ENCODE measurements at regions not wholly inside any gene's neighbourhood (a gene's known extent, or its start where the extent isn't known, plus 50 kb on each side); places are given as distances from the start of the nearest gene placed in this dataset.

DNA sequence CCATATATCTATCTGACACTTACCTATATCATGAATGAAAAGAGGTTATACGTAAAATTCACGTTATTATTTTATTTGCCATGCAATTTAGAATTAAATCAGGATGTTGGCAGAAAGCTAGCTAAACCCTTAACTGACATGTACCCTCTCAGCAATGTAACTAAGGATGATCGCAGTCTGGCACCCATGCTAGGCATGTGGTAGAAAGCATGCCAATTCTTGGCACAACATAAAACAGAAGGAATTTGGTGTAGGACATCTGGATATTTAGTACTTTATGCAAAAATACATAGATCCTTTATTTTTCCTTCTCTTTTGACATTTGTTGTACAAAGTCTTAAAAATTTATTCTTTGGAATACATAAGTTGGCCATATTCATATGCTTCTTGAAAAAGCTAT is 436.8 kb upstream of the FAT1 start:
- DNase-seq = no peak
- no peaks in the 10 kb centered on the region for H3K27me3 Mint-ChIP-seq
- peaks cover 8% of the 10 kb centered on the region for H3K9me3 Mint-ChIP-seq
- no peak overlapping the region for H3K4me3 Mint-ChIP-seq
- H3K4me1 Mint-ChIP-seq (ENCODE audit: low read depth) = no peaks in the 10 kb centered on the region
- H3K27ac Mint-ChIP-seq = no peak overlapping the region
- H3K36me3 Mint-ChIP-seq (ENCODE audit: low read depth) = no peaks in the 10 kb centered on the region

GRCh38 chr4:187166886-187167512 is 443.3 kb upstream of the FAT1 start:
- Mint-ChIP-seq H3K27ac (no peak overlapping the region), H3K27me3 (no peaks in the 10 kb centered on the region), H3K36me3 (ENCODE audit: low read depth) (no peaks in the 10 kb centered on the region), H3K4me3 (no peak overlapping the region), H3K4me1 (ENCODE audit: low read depth) (no peaks in the 10 kb centered on the region), H3K9me3 (peaks cover 2% of the 10 kb centered on the region)
- no peak for DNase-seq

DNA sequence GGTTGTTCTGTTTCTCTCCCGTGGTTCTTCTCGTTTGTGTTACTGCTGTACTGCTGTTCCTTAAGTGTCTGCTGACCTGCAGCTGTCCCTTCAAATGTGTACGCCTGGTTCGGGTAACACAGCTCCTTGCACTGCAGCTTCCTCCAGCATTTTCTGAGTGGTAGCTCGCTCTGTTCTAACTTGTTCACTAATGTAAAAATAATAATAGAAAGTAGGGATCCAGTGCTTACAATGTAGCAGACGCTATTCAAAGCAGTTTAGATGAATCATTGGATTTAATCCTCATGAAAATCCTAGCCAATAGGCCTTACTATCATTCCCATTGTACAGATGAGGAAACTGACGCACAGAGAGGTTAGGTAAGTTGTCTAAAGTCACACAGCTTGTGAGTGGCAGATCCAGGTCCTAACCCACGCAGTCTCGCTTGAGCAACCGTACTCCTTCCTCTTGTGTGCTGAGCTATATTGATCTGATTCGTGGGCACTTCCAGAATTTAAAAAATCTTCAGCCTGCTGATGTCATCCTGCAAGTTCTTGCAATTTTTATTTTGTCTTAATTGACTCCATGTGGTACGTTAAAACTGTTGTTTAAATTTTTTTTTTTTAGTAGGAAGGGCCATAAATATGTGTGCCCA is 448.2 kb upstream of the FAT1 start:
- Mint-ChIP-seq H3K36me3 (ENCODE audit: low read depth) (no peaks in the 10 kb centered on the region), H3K27ac (no peak overlapping the region), H3K9me3 (no peaks in the 10 kb centered on the region), H3K27me3 (no peaks in the 10 kb centered on the region), H3K4me1 (ENCODE audit: low read depth) (no peaks in the 10 kb centered on the region), H3K4me3 (no peak overlapping the region)
- no peak for DNase-seq

DNA sequence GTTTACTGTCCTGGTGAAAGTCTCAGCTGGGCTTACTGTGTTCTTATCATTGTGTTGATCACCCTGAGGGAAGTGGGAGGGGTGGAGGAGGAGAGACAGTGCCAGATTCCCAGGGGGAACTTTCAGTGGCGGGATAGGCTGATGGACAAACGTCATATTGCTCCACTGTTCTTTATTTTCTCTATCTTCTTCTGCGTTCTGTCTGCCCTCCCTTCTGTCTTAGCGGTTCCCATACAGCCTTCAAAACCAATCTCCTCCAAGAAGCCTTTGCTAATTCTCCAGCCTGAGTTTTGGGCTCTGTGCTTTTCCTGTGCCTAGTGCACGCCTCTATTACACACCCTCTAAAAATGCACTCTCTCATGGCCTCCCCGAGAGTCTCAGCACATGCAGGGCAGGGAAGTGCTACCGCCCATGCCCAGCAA is 448.7 kb upstream of the FAT1 start:
- Mint-ChIP-seq H3K9me3 (no peaks in the 10 kb centered on the region), H3K4me1 (ENCODE audit: low read depth) (no peaks in the 10 kb centered on the region), H3K36me3 (ENCODE audit: low read depth) (no peaks in the 10 kb centered on the region), H3K4me3 (no peak overlapping the region), H3K27me3 (no peaks in the 10 kb centered on the region), H3K27ac (no peak overlapping the region)
- DNase-seq = no peak

GRCh38 chr4:187174749-187175148 is 451.1 kb upstream of the FAT1 start:
- no peaks in the 10 kb centered on the region for H3K36me3 Mint-ChIP-seq (ENCODE audit: low read depth)
- H3K9me3 Mint-ChIP-seq = no peaks in the 10 kb centered on the region
- no peak for DNase-seq
- H3K27ac Mint-ChIP-seq = no peak overlapping the region
- no peaks in the 10 kb centered on the region for H3K27me3 Mint-ChIP-seq
- no peak overlapping the region for H3K4me3 Mint-ChIP-seq
- no peaks in the 10 kb centered on the region for H3K4me1 Mint-ChIP-seq (ENCODE audit: low read depth)

- H3K4me3 Mint-ChIP-seq = no peak overlapping the region
- no peak for DNase-seq
- H3K4me1 Mint-ChIP-seq (ENCODE audit: low read depth) = no peaks in the 10 kb centered on the region
- no peaks in the 10 kb centered on the region for H3K9me3 Mint-ChIP-seq
- no peak overlapping the region for H3K27ac Mint-ChIP-seq
- no peaks in the 10 kb centered on the region for H3K27me3 Mint-ChIP-seq
- H3K36me3 Mint-ChIP-seq (ENCODE audit: low read depth) = no peaks in the 10 kb centered on the region
Observed at GRCh38 chr4:187175197-187175596, 451.5 kb upstream of the FAT1 start.

DNA sequence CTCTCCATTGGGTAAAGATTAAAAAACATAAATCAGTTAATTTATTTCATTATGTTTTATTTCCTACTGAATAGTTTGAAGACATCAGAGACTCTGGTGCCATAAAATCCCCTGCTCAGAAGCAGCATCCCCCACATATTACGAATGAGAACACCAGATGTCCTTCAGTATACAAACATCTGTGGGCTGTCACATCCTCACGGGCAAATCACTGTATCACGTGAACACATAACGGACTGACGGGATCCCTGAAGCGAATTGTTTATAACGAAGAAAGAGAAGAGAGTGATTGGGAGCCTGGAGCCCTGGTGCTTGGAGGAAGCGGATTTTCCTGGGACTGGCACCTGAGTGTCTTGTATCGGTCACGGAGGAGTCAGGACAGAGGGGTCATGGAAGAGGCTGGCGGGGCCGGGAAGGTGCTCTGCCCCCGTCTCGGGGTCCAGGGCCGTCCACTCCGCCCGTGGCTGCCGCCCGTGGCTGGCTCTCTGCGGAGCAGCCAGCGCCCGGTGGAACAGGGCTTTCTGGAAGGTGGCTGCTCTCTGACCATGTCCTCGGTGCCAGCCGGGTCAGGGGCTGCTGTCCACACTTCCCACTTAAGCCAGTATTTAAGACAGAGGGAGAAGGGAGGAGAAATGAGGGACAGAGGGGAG is 452.7 kb upstream of the FAT1 start:
- no peak overlapping the region for H3K27ac Mint-ChIP-seq
- H3K4me3 Mint-ChIP-seq = no peak overlapping the region

DNA sequence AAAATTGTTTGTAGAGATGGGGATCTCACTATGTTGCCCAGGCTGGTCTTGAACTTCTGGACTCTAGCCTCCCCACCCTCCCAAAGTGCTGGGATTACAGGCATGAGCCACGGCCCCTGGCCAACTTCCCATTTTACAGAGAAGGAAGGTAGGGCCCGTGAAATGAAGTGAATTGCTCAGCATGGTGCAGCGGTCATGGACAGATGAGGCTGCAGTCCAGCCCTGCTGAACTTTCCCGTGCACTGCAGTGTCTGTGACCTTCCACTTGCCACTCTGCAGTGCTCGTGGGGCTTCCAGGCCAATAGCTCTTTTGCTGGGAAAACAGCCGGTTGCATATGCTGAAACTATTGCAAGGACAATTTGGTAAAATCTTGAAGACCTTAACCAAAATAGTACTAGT is 454.4 kb upstream of the FAT1 start:
- no peak overlapping the region for H3K4me3 Mint-ChIP-seq
- no peaks in the 10 kb centered on the region for H3K4me1 Mint-ChIP-seq (ENCODE audit: low read depth)
- no peak for DNase-seq
- no peaks in the 10 kb centered on the region for H3K36me3 Mint-ChIP-seq (ENCODE audit: low read depth)
- H3K27ac Mint-ChIP-seq = no peak overlapping the region
- no peaks in the 10 kb centered on the region for H3K27me3 Mint-ChIP-seq
- H3K9me3 Mint-ChIP-seq = peaks cover 4% of the 10 kb centered on the region

More for the DNA sequence above, 452.7 kb upstream of the FAT1 start:
- Mint-ChIP-seq H3K9me3 (peaks cover 2% of the 10 kb centered on the region), H3K27me3 (no peaks in the 10 kb centered on the region), H3K36me3 (ENCODE audit: low read depth) (no peaks in the 10 kb centered on the region), H3K4me1 (ENCODE audit: low read depth) (no peaks in the 10 kb centered on the region)
- no peak for DNase-seq

DNA sequence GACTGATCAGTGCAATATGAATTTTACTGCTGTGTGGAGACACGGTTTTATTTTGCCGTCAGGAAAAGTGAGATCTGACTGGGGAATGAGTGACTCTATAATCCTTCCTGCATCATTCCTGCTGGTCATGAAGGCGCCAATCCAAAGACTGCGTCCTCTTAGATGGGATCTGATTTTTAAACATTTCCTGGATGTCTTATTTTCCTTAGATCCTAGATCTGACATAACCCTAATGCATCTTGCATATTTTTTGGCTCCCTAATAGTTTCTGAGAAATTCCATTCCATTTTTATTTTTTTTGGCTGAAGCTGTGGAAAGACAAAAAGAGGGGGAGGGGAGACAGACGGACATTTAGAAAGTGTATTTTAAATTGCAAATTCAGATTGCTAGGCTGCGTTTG is 454.9 kb upstream of the FAT1 start:
- no peak for DNase-seq
- Mint-ChIP-seq H3K4me1 (ENCODE audit: low read depth) (no peaks in the 10 kb centered on the region), H3K36me3 (ENCODE audit: low read depth) (no peaks in the 10 kb centered on the region), H3K9me3 (peaks cover 8% of the 10 kb centered on the region), H3K4me3 (no peak overlapping the region), H3K27ac (no peak overlapping the region), H3K27me3 (no peaks in the 10 kb centered on the region)

GRCh38 chr4:187179086-187180058 is 455.7 kb upstream of the FAT1 start:
- H3K9me3 Mint-ChIP-seq = peaks cover 8% of the 10 kb centered on the region
- no peaks in the 10 kb centered on the region for H3K36me3 Mint-ChIP-seq (ENCODE audit: low read depth)

DNA sequence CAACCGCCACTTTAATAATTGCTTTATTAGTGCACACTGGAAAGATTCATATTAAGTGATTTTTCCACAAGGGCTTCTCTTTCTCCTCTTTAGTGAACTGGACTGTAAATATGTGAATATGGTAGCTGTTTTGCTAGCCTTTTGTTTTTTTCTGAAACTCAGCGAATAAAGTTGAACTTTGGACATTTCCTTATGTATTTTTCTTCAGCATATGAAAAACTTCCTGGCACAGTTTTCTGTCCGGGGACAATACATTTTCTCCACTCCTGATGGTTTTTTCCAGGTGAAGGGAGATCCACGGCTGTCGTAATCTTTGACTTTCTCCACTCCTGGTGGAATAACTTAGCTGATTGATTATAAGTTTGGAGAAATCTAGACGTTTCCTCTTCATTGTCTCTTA is 457.4 kb upstream of the FAT1 start:
- no peaks in the 10 kb centered on the region for H3K27me3 Mint-ChIP-seq
- H3K4me3 Mint-ChIP-seq = no peak overlapping the region
- peaks cover 8% of the 10 kb centered on the region for H3K9me3 Mint-ChIP-seq

More at GRCh38 chr4:187179086-187180058, 455.7 kb upstream of the FAT1 start:
- no peak for DNase-seq
- H3K4me3 Mint-ChIP-seq = no peak overlapping the region
- H3K27me3 Mint-ChIP-seq = no peaks in the 10 kb centered on the region
- H3K4me1 Mint-ChIP-seq (ENCODE audit: low read depth) = no peaks in the 10 kb centered on the region
- no peak overlapping the region for H3K27ac Mint-ChIP-seq

GRCh38 chr4:187183346-187183745 is 459.7 kb upstream of the FAT1 start:
- no peak overlapping the region for H3K4me3 Mint-ChIP-seq
- no peaks in the 10 kb centered on the region for H3K4me1 Mint-ChIP-seq (ENCODE audit: low read depth)
- H3K9me3 Mint-ChIP-seq = peaks cover 8% of the 10 kb centered on the region
- no peaks in the 10 kb centered on the region for H3K36me3 Mint-ChIP-seq (ENCODE audit: low read depth)
- DNase-seq = no peak
- H3K27ac Mint-ChIP-seq = no peak overlapping the region
- no peaks in the 10 kb centered on the region for H3K27me3 Mint-ChIP-seq

More for the DNA sequence above, 457.4 kb upstream of the FAT1 start:
- Mint-ChIP-seq H3K4me1 (ENCODE audit: low read depth) (no peaks in the 10 kb centered on the region), H3K27ac (no peak overlapping the region), H3K36me3 (ENCODE audit: low read depth) (no peaks in the 10 kb centered on the region)
- DNase-seq = no peak

DNA sequence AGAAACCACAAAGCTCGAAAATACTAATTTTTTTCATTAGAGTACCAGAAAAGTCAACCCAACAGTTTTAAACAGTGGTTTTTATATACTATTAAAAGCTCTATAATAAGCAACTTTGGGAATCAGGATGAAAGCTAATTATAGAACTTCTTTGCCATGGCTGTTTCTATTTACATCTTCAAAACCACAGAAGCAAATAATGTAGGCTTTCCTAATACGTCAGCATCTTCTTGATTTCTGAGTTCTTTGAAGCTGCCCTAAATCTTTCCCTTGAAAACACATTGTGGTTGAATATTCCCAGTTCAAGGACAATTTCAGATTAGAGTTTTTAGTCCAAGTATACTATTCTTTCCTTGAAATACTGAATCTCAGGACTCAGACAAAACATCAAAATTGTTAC is 460.2 kb upstream of the FAT1 start:
- no peaks in the 10 kb centered on the region for H3K27me3 Mint-ChIP-seq
- H3K27ac Mint-ChIP-seq = no peak overlapping the region
- DNase-seq = no peak
- peaks cover 8% of the 10 kb centered on the region for H3K9me3 Mint-ChIP-seq
- no peaks in the 10 kb centered on the region for H3K4me1 Mint-ChIP-seq (ENCODE audit: low read depth)
- no peak overlapping the region for H3K4me3 Mint-ChIP-seq
- H3K36me3 Mint-ChIP-seq (ENCODE audit: low read depth) = no peaks in the 10 kb centered on the region

GRCh38 chr4:187184508-187184907 is 460.9 kb upstream of the FAT1 start:
- no peak overlapping the region for H3K27ac Mint-ChIP-seq

More at GRCh38 chr4:187184508-187184907, 460.9 kb upstream of the FAT1 start:
- no peak for DNase-seq
- H3K9me3 Mint-ChIP-seq = peaks cover 11% of the 10 kb centered on the region
- no peaks in the 10 kb centered on the region for H3K36me3 Mint-ChIP-seq (ENCODE audit: low read depth)
- H3K4me1 Mint-ChIP-seq (ENCODE audit: low read depth) = no peaks in the 10 kb centered on the region
- H3K4me3 Mint-ChIP-seq = no peak overlapping the region
- no peaks in the 10 kb centered on the region for H3K27me3 Mint-ChIP-seq
